HG03139 (cell line): ENCODE measurements at regions not wholly inside any gene's neighbourhood (a gene's known extent, or its start where the extent isn't known, plus 50 kb on each side); places are given as distances from the start of the nearest gene placed in this dataset.

ENCODE experiments used
- ATAC-seq: cut with Tn5 transposase; IDR thresholded peaks from one replicate; pipeline ENCODE4 v1.9.1; 2021; ENCODE audit not compliant: unreplicated experiment

- no peak for ATAC-seq
Measured at GRCh38 chr22:49571326-49571725, 256.3 kb downstream of the BRD1 start.

- ATAC-seq: no peak
Measured at GRCh38 chr22:49570032-49570848, 257.4 kb downstream of the BRD1 start.

- ATAC-seq: no peak
Measured at GRCh38 chr22:49569286-49570031, 258.2 kb downstream of the BRD1 start.

GRCh38 chr22:49568751-49569285 lies 258.9 kb downstream of the BRD1 start:
- no peak for ATAC-seq

- no peak for ATAC-seq
Measured at GRCh38 chr22:49567899-49568750, 259.5 kb downstream of the BRD1 start.

- ATAC-seq: no peak
Measured at GRCh38 chr22:49566693-49567092, 261.0 kb downstream of the BRD1 start.

- ATAC-seq: no peak
Measured at GRCh38 chr22:49566141-49566541, 261.5 kb downstream of the BRD1 start.

- ATAC-seq: no peak
Measured at GRCh38 chr22:49565516-49565855, 262.2 kb downstream of the BRD1 start.

- no peak for ATAC-seq
Measured at GRCh38 chr22:49564666-49565515, 262.8 kb downstream of the BRD1 start.

- ATAC-seq: no peak
Measured at GRCh38 chr22:49564054-49564453, 263.6 kb downstream of the BRD1 start.

GRCh38 chr22:49562685-49563249 lies 264.9 kb downstream of the BRD1 start:
- no peak for ATAC-seq

GRCh38 chr22:49561976-49562375 lies 265.7 kb downstream of the BRD1 start:
- ATAC-seq: no peak

GRCh38 chr22:49561338-49561737 lies 266.3 kb downstream of the BRD1 start:
- no peak for ATAC-seq

- no peak for ATAC-seq
Measured at GRCh38 chr22:49555526-49555925, 272.1 kb downstream of the BRD1 start.

GRCh38 chr22:49554741-49555140 lies 272.9 kb downstream of the BRD1 start:
- ATAC-seq: no peak

GRCh38 chr22:49554296-49554625 lies 273.4 kb downstream of the BRD1 start:
- no peak for ATAC-seq

- no peak for ATAC-seq
Measured at GRCh38 chr22:49553518-49554295, 274.0 kb downstream of the BRD1 start.

- no peak for ATAC-seq
Measured at GRCh38 chr22:49553076-49553475, 274.6 kb downstream of the BRD1 start.

- no peak for ATAC-seq
Measured at GRCh38 chr22:49551897-49552614, 275.6 kb downstream of the BRD1 start.
